ENCODE measurements at regions not wholly inside any gene's neighbourhood (a gene's known extent, or its start where the extent isn't known, plus 50 kb on each side); places are given as distances from the start of the nearest gene placed in this dataset.
"Not testable (repeated sequence)": the region's sequence is repeated elsewhere in the genome, so short reads cannot be mapped to it uniquely, and the experiment has no call there.

DNA sequence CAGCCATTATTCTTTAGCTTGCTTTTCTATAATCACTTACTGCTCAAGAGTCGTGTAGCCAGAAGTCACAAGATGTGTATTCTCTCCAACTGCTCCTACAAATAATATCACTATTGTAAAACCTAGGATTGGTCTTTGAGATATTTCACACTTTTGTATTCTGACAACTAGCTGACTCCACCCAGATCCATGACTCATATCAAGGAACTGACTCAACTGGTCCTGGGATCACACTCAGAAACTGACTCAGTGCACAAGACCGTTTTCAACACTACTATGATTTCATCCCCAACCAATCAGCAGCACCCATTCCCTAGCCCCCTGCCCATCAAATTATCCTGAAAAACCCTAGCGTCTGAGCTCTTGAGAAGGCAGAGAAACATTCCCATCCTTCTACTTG lies 56.5 kb upstream of the ORC5 start:
- DNase-seq (ENCODE audit: low read depth), result peak; percentile 7

DNA sequence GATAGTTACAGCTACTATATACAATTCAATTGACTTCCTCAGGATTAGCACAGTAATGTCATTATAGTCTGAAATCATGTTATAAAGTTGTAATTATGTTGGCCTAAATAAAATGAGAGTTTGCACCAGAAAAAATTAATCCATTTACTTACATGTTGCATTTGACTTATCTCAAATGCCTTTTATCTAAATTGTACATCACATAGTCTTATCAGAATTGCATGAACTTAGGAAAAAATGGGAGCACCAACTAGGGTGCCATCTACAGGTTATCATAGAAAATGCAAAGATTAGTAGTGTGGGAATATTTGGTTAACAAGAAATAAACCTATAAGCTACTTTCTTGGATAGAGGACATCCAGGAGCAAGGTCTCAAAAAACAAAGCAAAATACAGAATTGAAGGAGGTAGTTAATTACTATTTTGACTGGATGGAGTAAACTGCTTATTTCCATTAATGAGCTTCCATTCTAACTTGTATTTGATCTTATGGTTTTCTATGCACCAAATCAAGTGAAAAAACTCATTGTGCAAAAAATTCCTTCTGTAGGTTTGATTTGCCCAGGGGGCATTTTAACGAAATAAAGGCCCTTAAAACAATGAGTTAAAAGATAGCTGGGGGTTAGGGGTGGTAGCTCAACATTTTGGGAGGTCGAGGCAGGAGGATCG lies 60.0 kb upstream of the ORC5 start:
- DNase-seq (ENCODE audit: low read depth), result no peak

DNA sequence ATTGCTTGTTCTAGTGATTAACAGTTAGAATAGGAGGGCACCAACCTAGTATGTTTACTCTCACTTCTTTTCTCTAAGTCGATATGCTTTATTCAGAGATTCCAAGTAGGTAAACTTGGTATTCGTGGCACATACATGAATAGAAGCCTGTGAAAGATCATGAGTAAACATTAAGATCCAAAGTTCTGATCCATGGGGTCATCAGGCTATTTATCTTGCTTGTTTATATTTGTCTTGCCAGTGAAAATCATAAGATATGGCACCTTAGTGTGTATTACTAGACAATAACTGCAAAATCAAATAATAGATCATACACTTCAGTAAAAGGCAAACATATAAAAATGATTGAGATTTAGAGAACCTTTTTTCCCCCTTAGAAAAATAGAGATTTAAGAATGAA lies 56.5 kb upstream of the LHFPL3 start:
- DNase-seq (ENCODE audit: low read depth), result no peak

DNA sequence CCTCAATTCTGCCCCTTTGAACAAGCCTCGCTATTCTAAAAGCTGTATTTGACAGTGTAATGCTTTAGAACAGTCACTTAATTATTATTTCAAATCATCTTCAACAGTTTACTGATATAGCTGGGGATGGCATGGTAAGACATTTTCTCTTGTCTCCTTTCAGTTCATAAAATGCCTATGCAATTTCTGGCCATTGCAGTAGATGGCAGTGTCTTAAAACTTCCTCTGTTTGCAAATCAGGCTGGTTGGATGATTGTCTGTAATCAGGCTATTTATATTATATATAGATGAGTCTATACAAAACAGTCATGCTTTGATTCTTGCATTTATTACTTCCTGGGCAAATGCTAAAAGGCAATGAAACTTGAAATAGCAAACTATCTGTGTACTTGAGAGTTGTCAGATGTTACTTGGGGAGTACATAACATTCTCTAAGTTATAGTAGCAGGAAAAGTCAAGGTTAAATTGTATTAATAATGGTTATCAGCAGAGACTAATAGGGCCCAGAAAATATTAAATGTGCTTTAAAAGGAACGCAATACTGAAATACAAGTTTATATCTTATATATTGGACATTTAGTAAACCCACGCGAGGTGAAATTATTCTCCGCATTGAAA lies 55.5 kb upstream of the LHFPL3 start:
- no peak for DNase-seq (ENCODE audit: low read depth)

DNA sequence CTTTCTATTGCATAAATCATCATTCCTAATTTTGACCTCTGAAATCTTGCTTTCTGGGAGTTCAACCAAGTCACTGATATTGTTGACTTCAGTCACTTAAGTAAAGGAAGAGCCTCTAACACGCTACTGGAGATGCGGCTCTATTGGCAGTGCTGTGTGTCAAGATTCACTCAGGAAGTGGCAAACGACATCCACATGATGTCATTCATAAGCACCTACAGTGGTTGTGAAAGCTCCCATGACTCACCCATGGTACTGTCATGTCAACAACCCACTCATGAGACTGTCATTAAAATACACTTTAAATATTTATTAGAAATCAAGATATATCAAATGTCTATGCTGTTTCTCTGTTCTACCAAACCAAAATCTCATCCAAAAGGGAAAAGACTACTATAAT lies 52.5 kb upstream of the LHFPL3 start:
- DNase-seq (ENCODE audit: low read depth), result no peak

DNA sequence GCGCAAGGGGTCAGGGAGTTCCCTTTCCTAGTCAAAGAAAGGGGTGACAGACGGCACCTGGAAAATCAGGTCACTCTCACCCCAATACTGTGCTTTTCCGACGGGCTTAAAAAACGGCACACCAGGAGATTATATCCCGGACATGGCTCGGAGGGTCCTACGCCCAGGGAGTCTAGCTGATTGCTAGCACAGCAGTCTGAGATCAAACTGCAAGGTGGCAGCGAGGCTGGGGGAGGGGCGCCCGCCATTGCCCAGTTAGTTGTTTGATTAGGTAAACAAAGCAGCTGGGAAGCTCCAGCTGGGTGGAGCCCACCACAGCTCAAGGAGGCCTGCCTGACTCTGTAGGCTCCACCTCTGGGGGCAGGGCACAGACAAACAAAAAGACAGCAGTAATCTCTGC lies 51.7 kb upstream of the LHFPL3 start:
- not testable (repeated sequence) for DNase-seq (ENCODE audit: low read depth)

Measured in HS-27A (cell line).